Endothelial cell of umbilical vein (primary cell): ENCODE measurements at regions not wholly inside any gene's neighbourhood (a gene's known extent, or its start where the extent isn't known, plus 50 kb on each side); places are given as distances from the start of the nearest gene placed in this dataset.

Experiments
- BruUV-seq: library from RNA; stranded (reverse); fragments of 400-500 nt; replicated peaks from 2 replicates; lab custom pipeline; 2021; lab: Mats Ljungman, UMichigan
- CTCF ChIA-PET: fragments of 300-600, 350-600 bp; sonication (Branson Sonifier 250); formaldehyde crosslinking; loops from one replicate; lab custom pipeline; 2021; ENCODE audit warnings: antibody characterized with exemption, inconsistent platforms; lab: Charles Lee
- POLR2A ChIA-PET: fragments of 300-600, 350-600 bp; sonication (Branson Sonifier 250); formaldehyde crosslinking; loops from one replicate; lab custom pipeline; 2021; ENCODE audit warnings: antibody characterized with exemption, inconsistent platforms; lab: Charles Lee
- DNase-seq: peaks from one replicate; pipeline ENCODE4 v3.0.0-alpha.2; 2011; ENCODE audit warnings: low read depth, low spot score
- FAIRE-seq: peaks from 2 replicates; lab custom pipeline; 2011; peaks lifted over from hg19 to GRCh38; lab: Jason Lieb, UNC
- H2AFZ ChIP-seq: 2 replicates; pipeline ENCODE4 v1.6.0; 2012; ENCODE audit warnings: low read depth, low read length, control low read depth, inconsistent platforms
- H3K27ac ChIP-seq: 2 replicates; pipeline ENCODE4 v1.5.1; 2011; ENCODE audit warnings: low read depth, mild to moderate bottlenecking, control low read depth, low read length, moderate library complexity; ENCODE audit not compliant: insufficient read depth
- H3K27me3 ChIP-seq, 2 experiments: 2 replicates each; pipeline versions ENCODE4 v1.6.0 to v1.6.1; 2011; ENCODE audit warnings: low read length in 2 of 2, mixed read lengths in 1 of 2; ENCODE audit not compliant: control insufficient read depth in 2 of 2, insufficient read depth in 2 of 2
- H3K36me3 ChIP-seq, 2 experiments: 2 replicates in 1 of 2; 3 replicates in 1 of 2; pipeline ENCODE4 v1.5.1; 2011; ENCODE audit warnings: low read length in 2 of 2, mild to moderate bottlenecking in 1 of 2, moderate library complexity in 1 of 2; ENCODE audit not compliant: control insufficient read depth in 2 of 2, insufficient read depth in 2 of 2; ENCODE audit errors: extremely low read depth in 1 of 2
- H3K4me1 ChIP-seq: 3 replicates; pipeline ENCODE4 v1.5.1; 2011; ENCODE audit warnings: mild to moderate bottlenecking, low read length; ENCODE audit not compliant: control insufficient read depth, insufficient read depth; ENCODE audit errors: extremely low read depth
- H3K4me2 ChIP-seq: 2 replicates; pipeline ENCODE4 v1.6.1; 2011; ENCODE audit warnings: low read length, control low read depth, mixed read lengths; ENCODE audit not compliant: insufficient read depth
- H3K4me3 ChIP-seq, 3 experiments: fragments of 200-600 bp in 1 of 3; sonication (generic), shearing (Covaris generic) in 1 of 3; replicated peaks in 1 of 3; 2 replicates each; pipeline ENCODE4 v1.5.1; 2011 to 2016; ENCODE audit warnings: control low read depth in 3 of 3, low read length in 3 of 3, mild to moderate bottlenecking in 2 of 3, inconsistent platforms in 1 of 3, low read depth in 1 of 3, moderate library complexity in 1 of 3; ENCODE audit not compliant: insufficient read depth in 1 of 3
- H3K79me2 ChIP-seq: 2 replicates; pipeline ENCODE4 v1.6.0; 2012; ENCODE audit warnings: low read length, inconsistent platforms; ENCODE audit not compliant: control insufficient read depth, insufficient read depth
- H3K9ac ChIP-seq: replicated peaks from 2 replicates; pipeline ENCODE3; 2011; ENCODE audit warnings: low read length, control low read depth; ENCODE audit not compliant: insufficient read depth; ENCODE audit errors: extremely low read depth
- H3K9me1 ChIP-seq: replicated peaks from 3 replicates; pipeline ENCODE4 v1.6.0; 2011; ENCODE audit warnings: mild to moderate bottlenecking, low read length; ENCODE audit not compliant: control insufficient read depth, insufficient read depth; ENCODE audit errors: extremely low read depth
- H3K9me3 ChIP-seq: replicated peaks from 2 replicates; pipeline ENCODE4 v1.5.1; 2012; ENCODE audit warnings: low read length, inconsistent platforms; ENCODE audit not compliant: control insufficient read depth, insufficient read depth
- H4K20me1 ChIP-seq: replicated peaks from 2 replicates; pipeline ENCODE3; 2011; ENCODE audit warnings: mild to moderate bottlenecking, low read length; ENCODE audit not compliant: control insufficient read depth, insufficient read depth; ENCODE audit errors: extremely low read depth
- GATA2 ChIP-seq: IDR thresholded peaks from 2 replicates; pipeline ENCODE4 v1.7.0; 2011; ENCODE audit warnings: low read depth, mild to moderate bottlenecking, moderate library complexity, mixed read lengths, low read length; ENCODE audit not compliant: insufficient read length, insufficient read depth
- JUN ChIP-seq: IDR thresholded peaks from 2 replicates; pipeline ENCODE4 v1.6.1; 2011; ENCODE audit warnings: borderline replicate concordance, low read depth; ENCODE audit not compliant: insufficient read length, insufficient read depth
- MYC ChIP-seq: IDR thresholded peaks from one replicate; pipeline ENCODE4 v1.6.1; 2011; ENCODE audit warnings: mild to moderate bottlenecking, low read depth, low read length
- POLR2A ChIP-seq: IDR thresholded peaks from 2 replicates; pipeline ENCODE4 v1.6.1; 2012; ENCODE audit warnings: low read depth, mild to moderate bottlenecking, control low read depth, low read length
- POLR2AphosphoS5 ChIP-seq: IDR thresholded peaks from 2 replicates; pipeline ENCODE4 v1.6.1; 2012; ENCODE audit warnings: low read depth, mild to moderate bottlenecking, control low read depth, low read length, moderate library complexity; ENCODE audit not compliant: insufficient read depth
- dilution Hi-C: fragments of 300-500 bp; cut with MboI; formaldehyde crosslinking; loops from one replicate; pipeline ENCODE4 v1.15.0; 2019; ENCODE audit warnings: low sequenced_read_pairs; ENCODE audit not compliant: extremely low pct_ligation_motif_present
- intact Hi-C: fragments of 100-400 bp; cut with micrococcal nuclease; formaldehyde crosslinking; loops from one replicate; pipeline ENCODE4 v1.10.0; 2022
- TF ChIP-seq, protein P1 (sequence below): IDR thresholded peaks from 2 replicates; pipeline ENCODE4 v1.6.1; 2011; ENCODE audit not compliant: insufficient read depth, insufficient read length
- TF ChIP-seq, protein P2 (sequence below), 2 donors: IDR thresholded peaks; 1 replicate in 1 of 2; 2 replicates in 1 of 2; pipeline ENCODE4 v1.5.1; 2011; ENCODE audit warnings: low read length in 2 of 2, mild to moderate bottlenecking in 2 of 2, moderate library complexity in 2 of 2, control low read depth in 1 of 2, inconsistent platforms in 1 of 2, low read depth in 1 of 2; ENCODE audit not compliant: insufficient read depth in 1 of 2; ENCODE audit errors: extremely low read depth in 1 of 2

GRCh38 chr2:167706800-167707199 is 540.6 kb downstream of the STK39 start:
- H3K27me3 ChIP-seq, result no peaks in the 10 kb centered on the region
- no TSS peak for BruUV-seq
- TF ChIP-seq MYC (no peak), GATA2 (no peak), POLR2A (no peak)
- TF ChIP-seq, protein P1, sequence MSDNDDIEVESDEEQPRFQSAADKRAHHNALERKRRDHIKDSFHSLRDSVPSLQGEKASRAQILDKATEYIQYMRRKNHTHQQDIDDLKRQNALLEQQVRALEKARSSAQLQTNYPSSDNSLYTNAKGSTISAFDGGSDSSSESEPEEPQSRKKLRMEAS, result no peak
- TF ChIP-seq, protein P2, sequence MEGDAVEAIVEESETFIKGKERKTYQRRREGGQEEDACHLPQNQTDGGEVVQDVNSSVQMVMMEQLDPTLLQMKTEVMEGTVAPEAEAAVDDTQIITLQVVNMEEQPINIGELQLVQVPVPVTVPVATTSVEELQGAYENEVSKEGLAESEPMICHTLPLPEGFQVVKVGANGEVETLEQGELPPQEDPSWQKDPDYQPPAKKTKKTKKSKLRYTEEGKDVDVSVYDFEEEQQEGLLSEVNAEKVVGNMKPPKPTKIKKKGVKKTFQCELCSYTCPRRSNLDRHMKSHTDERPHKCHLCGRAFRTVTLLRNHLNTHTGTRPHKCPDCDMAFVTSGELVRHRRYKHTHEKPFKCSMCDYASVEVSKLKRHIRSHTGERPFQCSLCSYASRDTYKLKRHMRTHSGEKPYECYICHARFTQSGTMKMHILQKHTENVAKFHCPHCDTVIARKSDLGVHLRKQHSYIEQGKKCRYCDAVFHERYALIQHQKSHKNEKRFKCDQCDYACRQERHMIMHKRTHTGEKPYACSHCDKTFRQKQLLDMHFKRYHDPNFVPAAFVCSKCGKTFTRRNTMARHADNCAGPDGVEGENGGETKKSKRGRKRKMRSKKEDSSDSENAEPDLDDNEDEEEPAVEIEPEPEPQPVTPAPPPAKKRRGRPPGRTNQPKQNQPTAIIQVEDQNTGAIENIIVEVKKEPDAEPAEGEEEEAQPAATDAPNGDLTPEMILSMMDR (IDR thresholded peaks at IDR 0.05; ENCODE audit: extremely low read depth in 1 of 2, insufficient read depth in 1 of 2, low read depth in 1 of 2, low read length in 2 of 2), result no peak

GRCh38 chr2:167703441-167703840 is 544.0 kb downstream of the STK39 start:
- Histone ChIP-seq H3K79me2 (no peaks in the 10 kb centered on the region), H3K36me3 (no peaks in the 10 kb centered on the region), H3K4me3 (no peak overlapping the region), H4K20me1 (no peaks in the 10 kb centered on the region), H3K9ac (no peak overlapping the region), H3K27ac (no peak overlapping the region), H3K9me3 (no peaks in the 10 kb centered on the region), H3K9me1 (no peaks in the 10 kb centered on the region), H3K4me2 (no peak overlapping the region), H2AFZ (no peak overlapping the region), H3K4me1 (no peaks in the 10 kb centered on the region), H3K27me3 (no peaks in the 10 kb centered on the region)
- no peak for TF ChIP-seq POLR2AphosphoS5
- no peak for TF ChIP-seq JUN
- no peak for TF ChIP-seq MYC
- FAIRE-seq (no peak), DNase-seq (no peak)
- intact Hi-C loops, result no loop called here
- dilution Hi-C loops, result no loop called here
- ChIA-PET POLR2A (no interaction called here), CTCF (no interaction called here)
- BruUV-seq, result no TSS peak

More at GRCh38 chr2:167706800-167707199, 540.6 kb downstream of the STK39 start:
- ChIA-PET POLR2A (no interaction called here), CTCF (no interaction called here)
- DNase-seq (no peak), FAIRE-seq (no peak)
- intact Hi-C loops (no loop called here), dilution Hi-C loops (no loop called here)
- Histone ChIP-seq H3K4me3 (no peak overlapping the region), H3K4me1 (no peaks in the 10 kb centered on the region), H3K27ac (no peak overlapping the region), H3K4me2 (no peak overlapping the region), H3K36me3 (no peaks in the 10 kb centered on the region), H3K9me3 (no peaks in the 10 kb centered on the region), H2AFZ (no peak overlapping the region), H3K79me2 (no peaks in the 10 kb centered on the region), H3K9me1 (no peaks in the 10 kb centered on the region), H3K9ac (no peak overlapping the region), H4K20me1 (no peaks in the 10 kb centered on the region)
